Thyroid gland (tissue), 4 donors: ENCODE measurements at regions not wholly inside any gene's neighbourhood (a gene's known extent, or its start where the extent isn't known, plus 50 kb on each side); places are given as distances from the start of the nearest gene placed in this dataset.

Experiments
- DNase-seq, 2 donors: peaks; one replicate each; pipeline ENCODE4 v3.0.0-alpha.2; 2019
- H3K27ac ChIP-seq, 3 donors: fragments of 200-600 bp; sonication (generic); 1 replicate in 2 of 3; 2 replicates in 1 of 3; pipeline ENCODE4 v1.5.1; 2016 to 2019; ENCODE audit warnings: mild to moderate bottlenecking in 1 of 3, moderate library complexity in 1 of 3
- H3K27me3 ChIP-seq: fragments of 200-600 bp; sonication (generic); one replicate; pipeline ENCODE4 v1.5.1; 2019
- H3K36me3 ChIP-seq, 2 donors: fragments of 200-600 bp; sonication (generic); one replicate each; pipeline ENCODE4 v1.5.1; 2016 to 2019
- H3K4me1 ChIP-seq, 2 donors: fragments of 200-600 bp; sonication (generic); one replicate each; pipeline ENCODE4 v1.5.1; 2017 to 2019
- H3K4me3 ChIP-seq, 3 donors: fragments of 200-600 bp; sonication (generic); replicated peaks in 1 of 3; 1 replicate in 2 of 3; 2 replicates in 1 of 3; pipeline ENCODE4 v1.5.1; 2016; ENCODE audit warnings: mild to moderate bottlenecking in 1 of 3
- H3K9me3 ChIP-seq: fragments of 200-600 bp; sonication (generic); one replicate; pipeline ENCODE4 v1.5.1; 2017
- POLR2A ChIP-seq, 2 donors: fragments of 450-650 bp; IDR thresholded peaks; one replicate each; pipeline ENCODE4 v1.6.1; 2017; ENCODE audit warnings: antibody characterized with exemption in 2 of 2, mild to moderate bottlenecking in 2 of 2, moderate library complexity in 1 of 2
- WGBS, 2 donors: methylation state at CpG; one replicate each; pipeline ENCODE4 v1.1.5; 2017; 5-methylcytosine and 5-hydroxymethylcytosine counted together
- intact Hi-C: fragments of 100-400 bp; cut with DNase I; formaldehyde crosslinking; loops from one replicate; pipeline ENCODE4 v1.15.1; 2023
- TF ChIP-seq, protein P1 (sequence below), 6 experiments: fragments of 200-600 bp in 3 of 6; fragments of 450-650 bp in 3 of 6; sonication (generic) in 3 of 6; IDR thresholded peaks; one replicate each; pipeline ENCODE4 v1.5.1; 2016 to 2019; ENCODE audit warnings: antibody characterized with exemption in 6 of 6, mild to moderate bottlenecking in 2 of 6, inconsistent platforms in 1 of 6, moderate library complexity in 1 of 6

DNA sequence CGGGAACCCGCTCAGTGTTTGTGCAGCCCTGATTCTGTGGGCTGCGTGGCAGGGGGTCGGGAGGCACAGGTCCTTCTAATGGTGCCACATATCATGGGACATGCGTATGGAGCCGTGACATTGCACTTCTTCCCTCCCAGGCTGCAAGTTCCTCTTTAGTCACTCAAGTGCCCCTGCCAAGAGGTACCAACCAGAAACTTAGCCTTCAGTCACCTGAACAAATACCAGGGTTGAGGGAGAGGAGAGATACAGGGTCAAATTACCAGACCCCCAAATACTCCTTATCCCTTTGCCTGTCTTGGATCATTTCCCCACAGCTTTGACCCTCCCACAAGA lies 209.1 kb downstream of the BUD13 start:
- 42 to 49% methylated on average over 6 of the region's 6 CpGs for WGBS, 2 donors
- H3K27ac ChIP-seq, result peak overlapping the region in 1 of 3 donors; percentile 30
- intact Hi-C loops, result no loop called here
- peak in 1 of 2 donors; percentile 32 for DNase-seq
- TF ChIP-seq, protein P1, sequence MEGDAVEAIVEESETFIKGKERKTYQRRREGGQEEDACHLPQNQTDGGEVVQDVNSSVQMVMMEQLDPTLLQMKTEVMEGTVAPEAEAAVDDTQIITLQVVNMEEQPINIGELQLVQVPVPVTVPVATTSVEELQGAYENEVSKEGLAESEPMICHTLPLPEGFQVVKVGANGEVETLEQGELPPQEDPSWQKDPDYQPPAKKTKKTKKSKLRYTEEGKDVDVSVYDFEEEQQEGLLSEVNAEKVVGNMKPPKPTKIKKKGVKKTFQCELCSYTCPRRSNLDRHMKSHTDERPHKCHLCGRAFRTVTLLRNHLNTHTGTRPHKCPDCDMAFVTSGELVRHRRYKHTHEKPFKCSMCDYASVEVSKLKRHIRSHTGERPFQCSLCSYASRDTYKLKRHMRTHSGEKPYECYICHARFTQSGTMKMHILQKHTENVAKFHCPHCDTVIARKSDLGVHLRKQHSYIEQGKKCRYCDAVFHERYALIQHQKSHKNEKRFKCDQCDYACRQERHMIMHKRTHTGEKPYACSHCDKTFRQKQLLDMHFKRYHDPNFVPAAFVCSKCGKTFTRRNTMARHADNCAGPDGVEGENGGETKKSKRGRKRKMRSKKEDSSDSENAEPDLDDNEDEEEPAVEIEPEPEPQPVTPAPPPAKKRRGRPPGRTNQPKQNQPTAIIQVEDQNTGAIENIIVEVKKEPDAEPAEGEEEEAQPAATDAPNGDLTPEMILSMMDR (IDR thresholded peaks at IDR 0.05), result no peak
- no peak for TF ChIP-seq POLR2A (IDR thresholded peaks at IDR 0.05)
- no peaks in the 10 kb centered on the region for H3K36me3 ChIP-seq
- no peak overlapping the region for H3K4me3 ChIP-seq
- H3K9me3 ChIP-seq, result no peaks in the 10 kb centered on the region
- H3K4me1 ChIP-seq, result peaks cover 3 to 16% of the 10 kb centered on the region in 2 donors
- no peaks in the 10 kb centered on the region for H3K27me3 ChIP-seq

DNA sequence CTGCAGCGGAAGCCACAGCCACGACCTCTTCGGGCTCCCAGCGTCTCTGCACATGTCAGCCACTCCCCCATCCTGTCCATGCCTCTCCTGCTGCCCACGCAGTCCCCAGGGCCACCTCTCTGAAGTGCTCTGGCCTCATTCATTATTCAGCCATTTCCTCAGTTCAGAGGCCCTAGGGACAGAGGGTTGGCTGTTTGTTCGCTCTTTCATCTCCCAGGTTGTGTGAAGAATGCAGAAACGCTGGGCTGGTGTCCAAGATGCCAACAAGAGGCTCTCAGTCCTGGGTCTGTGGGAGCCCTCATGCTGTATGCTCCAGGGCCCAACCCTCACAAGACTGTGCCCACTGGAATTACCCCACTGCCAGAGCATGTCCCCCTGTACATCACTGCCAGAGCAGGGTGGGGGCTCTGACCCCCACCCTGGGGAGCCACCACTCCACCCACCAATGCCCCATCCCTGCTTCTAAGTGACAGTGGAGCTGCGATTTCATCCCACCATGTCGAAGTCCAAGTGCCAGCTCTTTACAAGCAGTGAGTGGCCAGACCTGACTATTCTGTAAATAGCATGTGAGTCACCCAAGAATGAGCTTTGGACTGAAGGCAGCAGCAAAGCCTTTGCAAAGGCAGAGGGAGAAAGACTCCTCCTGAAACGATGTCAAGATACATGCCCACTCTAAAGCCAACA lies 209.6 kb downstream of the BUD13 start:
- TF ChIP-seq POLR2A (IDR thresholded peaks at IDR 0.05), result no peak
- TF ChIP-seq, protein P1 (IDR thresholded peaks at IDR 0.05), result no peak
- intact Hi-C loops, result no loop called here
- DNase-seq, result peak; percentile 93 to 94

DNA sequence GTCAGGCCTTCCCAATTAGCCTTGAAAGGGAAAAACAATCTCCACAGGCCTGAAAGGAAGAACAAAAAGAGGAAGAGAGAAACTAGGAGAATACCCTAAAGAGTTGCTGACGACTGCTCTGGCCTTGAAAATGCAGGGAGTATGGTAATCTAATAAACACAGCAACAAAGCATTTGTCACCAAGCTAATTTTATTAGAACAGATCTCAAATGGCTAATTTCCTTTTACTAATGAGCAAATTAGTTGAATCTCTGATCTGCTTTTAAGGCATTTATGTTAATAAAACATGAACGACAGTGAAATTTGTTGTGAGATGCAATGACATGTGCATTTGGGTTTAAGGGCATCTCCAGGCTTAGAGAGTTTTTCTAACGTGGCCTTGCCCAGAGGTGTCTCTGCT lies 212.2 kb downstream of the BUD13 start:
- Histone ChIP-seq H3K27ac (no peak overlapping the region), H3K36me3 (no peaks in the 10 kb centered on the region), H3K4me1 (peaks cover 3 to 16% of the 10 kb centered on the region in 2 donors), H3K4me3 (no peak overlapping the region), H3K27me3 (no peaks in the 10 kb centered on the region), H3K9me3 (no peaks in the 10 kb centered on the region)
- WGBS, 2 donors, result 78 to 80% methylated on average over 3 of the region's 3 CpGs
- DNase-seq, result no peak
- intact Hi-C loops, result no loop called here
- TF ChIP-seq POLR2A (IDR thresholded peaks at IDR 0.05), result no peak
- TF ChIP-seq, protein P1 (IDR thresholded peaks at IDR 0.05), result no peak

More for the DNA sequence above, 209.6 kb downstream of the BUD13 start:
- Histone ChIP-seq H3K4me1 (peaks cover 3 to 16% of the 10 kb centered on the region in 2 donors), H3K27me3 (no peaks in the 10 kb centered on the region), H3K4me3 (no peak overlapping the region), H3K27ac (peak overlapping the region in 1 of 3 donors; percentile 30), H3K36me3 (no peaks in the 10 kb centered on the region), H3K9me3 (no peaks in the 10 kb centered on the region)
- WGBS, 2 donors, result 18 to 24% methylated on average over 10 of the region's 10 CpGs

DNA sequence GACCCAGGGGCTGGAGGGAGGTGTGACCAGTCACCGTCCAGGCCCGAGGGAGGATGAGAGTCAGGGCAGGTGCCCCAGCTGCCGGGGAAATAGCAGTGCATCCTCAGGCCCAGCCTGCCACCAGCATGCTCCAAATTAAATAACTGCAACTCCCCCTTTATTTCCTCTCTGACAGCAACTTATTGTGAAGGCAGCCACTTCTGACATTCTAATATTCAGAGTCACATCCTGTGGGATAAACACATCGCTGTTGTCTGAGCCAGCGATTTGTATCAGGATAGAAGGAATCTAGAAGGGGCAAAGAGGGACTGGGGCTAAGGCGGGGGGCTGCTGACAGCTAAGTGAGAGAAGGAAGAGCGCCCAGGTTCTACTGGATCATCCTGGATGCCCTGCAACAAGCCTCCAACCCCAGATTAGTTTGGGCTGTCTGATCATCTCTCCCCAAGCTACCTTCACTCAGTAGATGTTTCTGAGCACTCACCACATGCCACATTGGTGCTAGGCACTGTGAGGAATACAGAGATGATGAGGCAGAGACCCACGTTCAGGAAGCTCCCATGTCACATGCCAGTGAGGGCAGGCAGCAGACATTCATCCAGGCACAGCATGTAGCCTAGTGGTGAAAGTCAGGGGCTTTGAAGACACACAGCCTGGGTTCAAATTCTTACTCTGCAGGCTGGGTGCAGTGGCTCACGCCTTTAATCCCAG lies 214.1 kb downstream of the BUD13 start:
- Histone ChIP-seq H3K27ac (no peak overlapping the region), H3K9me3 (no peaks in the 10 kb centered on the region), H3K36me3 (no peaks in the 10 kb centered on the region), H3K4me3 (no peak overlapping the region), H3K4me1 (peaks cover 3 to 11% of the 10 kb centered on the region in 2 donors), H3K27me3 (no peaks in the 10 kb centered on the region)
- TF ChIP-seq POLR2A (IDR thresholded peaks at IDR 0.05), result no peak
- TF ChIP-seq, protein P1 (IDR thresholded peaks at IDR 0.05), result no peak
- no peak for DNase-seq
- intact Hi-C loops, result no loop called here
- 69 to 70% methylated on average over 8 to 9 of the region's 9 CpGs for WGBS, 2 donors

DNA sequence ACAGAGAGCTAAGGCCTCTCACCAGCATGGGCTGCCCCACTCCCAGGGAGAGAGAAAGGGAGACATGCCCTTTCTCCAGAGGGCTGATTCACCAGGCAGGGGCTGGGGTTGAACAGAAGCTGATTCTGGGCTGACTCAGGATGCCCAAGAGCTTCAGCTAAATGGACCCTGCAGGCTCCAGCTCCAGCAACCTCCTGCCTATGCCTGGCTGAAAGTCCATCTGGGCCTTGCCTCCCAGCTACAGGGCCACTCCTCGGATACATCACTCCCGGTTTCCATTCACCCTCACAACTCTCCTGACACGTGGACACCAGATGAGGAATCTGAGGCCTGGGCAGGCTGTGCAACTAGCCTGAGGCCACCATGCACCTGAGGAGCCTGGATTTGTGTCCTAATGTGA lies 215.5 kb downstream of the BUD13 start:
- WGBS, 2 donors, result 67 to 92% methylated on average over 3 of the region's 3 CpGs
- DNase-seq, result no peak
- Histone ChIP-seq H3K27me3 (no peaks in the 10 kb centered on the region), H3K9me3 (no peaks in the 10 kb centered on the region), H3K36me3 (no peaks in the 10 kb centered on the region), H3K27ac (no peak overlapping the region), H3K4me1 (no peaks in the 10 kb centered on the region), H3K4me3 (no peak overlapping the region)
- intact Hi-C loops, result no loop called here
- no peak for TF ChIP-seq POLR2A (IDR thresholded peaks at IDR 0.05)
- TF ChIP-seq, protein P1 (IDR thresholded peaks at IDR 0.05), result no peak
